D721Med (cell line): ENCODE measurements at regions not wholly inside any gene's neighbourhood (a gene's known extent, or its start where the extent isn't known, plus 50 kb on each side); places are given as distances from the start of the nearest gene placed in this dataset.

ENCODE experiments used
- DNase-seq: peaks from one replicate; pipeline ENCODE4 v3.0.0; 2011; ENCODE audit warnings: low spot score; ENCODE audit not compliant: insufficient read length
- FAIRE-seq: peaks from 2 replicates; lab custom pipeline; 2011; peaks lifted over from hg19 to GRCh38; lab: Jason Lieb, UNC
- CTCF ChIP-seq: IDR thresholded peaks from 2 replicates; pipeline ENCODE4 v1.5.1; 2012; ENCODE audit warnings: mild to moderate bottlenecking, control low read depth; ENCODE audit not compliant: insufficient read depth; ENCODE audit errors: missing control alignments

- DNase-seq (no peak), FAIRE-seq (peak; percentile 6)
- no peak for TF ChIP-seq CTCF
Measured at GRCh38 chr3:144167634-144168033, 196.0 kb downstream of the DIPK2A start.

- no peak for FAIRE-seq
- no peak for TF ChIP-seq CTCF
- no peak for DNase-seq
Measured at GRCh38 chr3:144173491-144173890, 201.9 kb downstream of the DIPK2A start.

GRCh38 chr3:144175644-144176425 is 204.2 kb downstream of the DIPK2A start:
- FAIRE-seq (no peak), DNase-seq (no peak)
- TF ChIP-seq CTCF = no peak

- no peak for FAIRE-seq
Measured at GRCh38 chr3:144177649-144178048, 206.0 kb downstream of the DIPK2A start.

GRCh38 chr3:144178607-144179006 is 207.0 kb downstream of the DIPK2A start:
- TF ChIP-seq CTCF = no peak
- DNase-seq = no peak
- FAIRE-seq = no peak

More at GRCh38 chr3:144177649-144178048, 206.0 kb downstream of the DIPK2A start:
- no peak for DNase-seq
- no peak for TF ChIP-seq CTCF

GRCh38 chr3:144181062-144181461 is 209.4 kb downstream of the DIPK2A start:
- DNase-seq (no peak), FAIRE-seq (peak; percentile 16)
- TF ChIP-seq CTCF = no peak

GRCh38 chr3:144182501-144182900 is 210.9 kb downstream of the DIPK2A start:
- DNase-seq (no peak), FAIRE-seq (no peak)
- TF ChIP-seq CTCF = no peak
